A172 (cell line): ENCODE measurements at regions not wholly inside any gene's neighbourhood (a gene's known extent, or its start where the extent isn't known, plus 50 kb on each side); places are given as distances from the start of the nearest gene placed in this dataset.
"Not testable (repeated sequence)": the region's sequence is repeated elsewhere in the genome, so short reads cannot be mapped to it uniquely, and the experiment has no call there.

Experiments used
- DNase-seq: peaks from one replicate; pipeline ENCODE4 v3.0.0-alpha.2; 2015; ENCODE audit warnings: low spot score

DNA sequence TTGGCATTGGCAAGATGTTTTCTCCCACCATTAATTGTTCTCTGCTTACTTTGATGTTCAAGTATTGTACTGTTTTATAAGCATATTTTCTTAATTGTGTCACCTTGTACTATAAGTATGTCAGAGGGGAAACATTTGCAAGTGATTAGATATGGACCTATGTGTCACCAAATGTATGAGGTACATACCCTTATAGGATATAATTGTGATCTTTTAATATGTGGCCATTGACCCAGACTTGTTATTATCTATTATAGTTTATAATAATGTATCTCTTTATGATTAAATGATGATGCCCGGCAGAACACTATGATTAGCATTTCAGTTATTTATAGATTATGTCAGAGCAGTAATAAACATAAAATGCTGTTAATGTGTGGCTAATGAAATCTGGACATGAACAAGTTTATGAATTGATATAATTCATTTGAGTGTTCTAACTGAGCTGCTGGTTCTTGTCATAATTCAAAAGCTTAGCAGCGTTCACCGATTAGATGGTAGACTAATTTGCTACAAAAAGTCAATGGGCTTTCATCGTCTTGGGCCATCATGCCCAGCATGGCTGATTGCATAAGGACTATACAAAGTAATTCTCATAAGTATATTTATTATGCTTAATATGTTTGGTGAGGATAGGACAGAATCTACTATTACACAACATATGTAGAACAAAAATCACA, 480.9 kb upstream of the FANCL start:
- DNase-seq = no peak

DNA sequence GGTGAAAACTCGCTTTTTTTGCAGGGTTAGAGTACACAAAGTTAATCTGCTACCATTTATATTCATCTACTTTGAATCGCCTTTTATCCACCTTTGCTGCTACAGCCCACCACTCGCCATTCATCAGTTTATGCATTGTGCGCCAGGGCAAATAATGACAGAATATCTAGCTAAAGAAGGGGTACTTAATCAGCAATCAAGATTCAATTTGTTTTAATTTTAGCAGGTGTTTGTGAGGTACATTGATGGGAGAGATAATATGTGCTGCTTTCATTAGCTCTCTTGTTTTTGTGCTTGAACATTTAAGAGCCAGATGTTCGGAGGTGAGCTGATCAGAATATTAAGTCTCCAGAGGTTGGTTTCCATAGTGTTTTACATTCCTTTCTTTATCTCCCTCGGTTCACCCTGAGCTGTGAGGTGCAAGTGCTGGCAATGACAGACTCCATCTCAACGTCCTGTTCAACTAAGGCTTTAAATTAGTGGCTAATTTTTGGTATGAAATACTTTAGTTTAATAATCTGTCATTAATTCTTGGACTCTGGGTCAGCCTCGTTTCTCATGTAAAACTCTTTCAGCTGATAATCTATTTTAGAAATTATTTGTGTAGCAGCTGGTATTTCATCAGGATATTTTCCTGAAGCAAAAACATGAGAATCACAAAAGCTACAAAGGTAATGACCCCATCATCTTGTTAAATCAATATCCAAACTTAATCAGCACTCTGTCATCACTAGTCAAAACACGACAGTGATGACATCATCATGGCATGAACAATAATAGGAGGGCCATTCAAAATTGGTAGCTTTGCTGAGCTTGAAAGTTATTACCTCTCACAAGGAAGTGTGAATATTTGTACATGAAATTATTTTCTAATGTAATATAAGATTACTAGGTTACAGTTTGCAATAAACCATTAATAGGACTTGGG, 479.9 kb upstream of the FANCL start:
- no peak for DNase-seq

DNA sequence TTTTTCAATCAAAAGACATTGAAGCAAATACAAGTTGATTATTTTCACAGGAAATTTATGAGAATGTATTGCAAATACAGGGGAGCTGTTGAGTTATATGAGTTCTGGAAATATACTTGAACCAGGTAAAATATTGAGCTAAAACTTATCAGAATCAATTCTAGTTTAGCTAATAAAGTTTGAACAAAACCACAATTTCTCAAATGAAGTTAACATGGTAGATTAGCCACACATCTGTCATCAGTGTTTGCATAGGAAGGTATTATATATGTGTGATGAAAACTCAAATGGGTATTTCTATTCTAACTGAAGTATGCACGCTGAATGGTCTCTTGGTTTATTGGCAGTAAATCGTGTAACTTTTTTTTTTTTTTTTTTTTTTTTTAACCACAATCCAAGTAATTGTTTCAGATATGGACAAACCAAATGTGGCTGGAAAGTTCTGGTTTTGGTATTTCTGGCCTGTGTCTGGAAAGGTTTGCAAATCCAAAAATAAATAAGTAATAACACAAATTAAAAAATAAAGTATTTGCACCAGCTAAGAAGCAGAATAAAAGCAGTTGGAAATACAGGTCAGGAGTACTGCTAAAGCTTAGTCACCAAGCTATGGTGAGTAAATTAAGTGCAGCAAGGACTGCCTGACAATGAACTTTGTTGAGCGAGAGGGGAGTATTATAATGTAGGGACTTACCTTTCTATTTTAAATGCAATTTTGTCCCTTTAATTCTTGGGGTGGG, 479.1 kb upstream of the FANCL start:
- no peak for DNase-seq

DNA sequence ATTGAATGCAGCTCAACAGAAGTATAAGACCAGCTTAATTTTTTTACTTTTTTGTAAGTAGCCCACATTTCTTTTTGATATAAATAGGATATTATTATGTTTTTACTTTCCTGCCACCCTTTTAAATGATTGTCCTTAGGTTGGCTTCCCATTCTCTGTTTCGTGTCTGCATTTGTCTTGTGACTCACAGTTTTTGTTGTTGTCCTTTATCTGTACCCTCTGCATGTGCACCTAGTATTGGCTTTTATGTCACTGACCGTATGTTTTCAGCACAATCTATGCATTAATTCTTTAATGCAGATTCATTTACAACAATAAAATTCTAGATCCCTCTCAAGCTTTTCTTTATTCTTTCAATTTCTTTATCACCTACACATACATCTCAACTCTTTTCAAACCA, 474.2 kb upstream of the FANCL start:
- no peak for DNase-seq

DNA sequence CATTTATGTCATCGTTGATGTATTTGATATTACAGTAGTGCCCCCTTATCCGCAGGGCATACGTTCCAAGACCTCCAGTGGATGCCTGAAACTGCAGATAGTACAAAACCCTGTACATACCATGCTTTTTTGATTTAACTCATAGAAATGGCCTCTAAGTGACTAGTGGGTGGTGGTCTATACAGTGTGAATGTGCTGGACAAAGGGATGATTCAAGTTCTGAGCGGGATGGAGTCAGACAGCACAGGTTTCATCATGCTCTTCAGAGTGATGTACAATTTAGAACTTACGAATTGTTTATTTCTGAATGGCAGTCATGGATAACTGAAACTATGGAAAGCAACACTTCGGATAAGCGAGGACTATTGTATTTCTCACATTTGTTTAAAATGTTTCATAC, 473.1 kb upstream of the FANCL start:
- no peak for DNase-seq

DNA sequence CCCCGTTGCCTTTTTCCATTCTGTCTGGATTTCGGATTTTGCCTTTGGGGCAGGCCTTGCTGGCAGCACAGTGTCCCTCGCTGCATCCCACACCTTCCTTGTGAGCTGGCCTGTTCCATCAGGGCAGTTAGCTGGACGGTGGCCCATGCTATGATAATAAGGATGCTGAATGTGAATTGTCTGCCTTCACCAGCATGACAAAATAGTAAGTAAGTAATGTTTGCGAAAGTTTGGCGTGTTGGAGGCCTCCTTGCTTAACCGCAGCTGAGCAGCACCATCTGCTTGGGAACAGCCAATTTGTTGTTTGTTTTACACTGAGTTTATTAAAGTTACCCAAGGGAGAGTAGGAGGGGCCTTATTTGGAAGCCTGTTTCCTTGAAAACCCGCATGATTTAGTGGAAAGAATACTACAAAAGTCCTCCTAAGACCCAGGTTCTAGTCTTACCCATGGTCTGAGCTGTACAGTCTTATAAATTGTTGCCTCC, 469.7 kb upstream of the FANCL start:
- no peak for DNase-seq

DNA sequence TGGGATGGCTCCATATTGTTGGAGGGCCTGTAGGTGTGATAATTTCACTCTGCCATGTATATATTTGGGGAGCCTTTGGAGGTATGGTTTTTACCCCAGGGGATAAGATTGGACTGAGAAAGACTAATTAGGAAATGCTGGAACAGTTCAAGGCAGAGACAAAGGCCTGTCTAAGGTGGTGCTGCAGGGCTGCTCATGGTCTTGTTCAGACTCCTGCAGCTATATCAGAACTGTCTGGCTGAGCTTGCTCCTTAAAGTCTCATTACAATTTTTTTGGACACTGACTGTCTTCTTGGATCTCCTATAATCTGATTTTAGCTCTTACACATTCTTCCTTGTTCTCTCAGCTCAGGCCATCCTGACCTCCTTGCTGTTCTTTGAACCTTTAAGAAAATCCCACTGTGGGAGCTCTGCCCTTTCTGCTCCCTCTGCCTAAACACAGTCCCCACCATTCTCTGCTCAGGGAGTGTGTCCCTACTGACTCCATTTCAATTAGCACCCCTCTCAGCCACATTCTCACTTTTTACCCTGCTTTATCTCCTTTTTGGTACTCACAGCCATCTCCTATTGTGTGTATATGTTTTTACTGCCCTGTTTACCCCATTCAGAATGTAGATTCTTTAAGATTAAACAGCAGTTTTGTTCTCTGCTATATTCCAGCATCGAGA, 468.7 kb upstream of the FANCL start:
- no peak for DNase-seq

DNA sequence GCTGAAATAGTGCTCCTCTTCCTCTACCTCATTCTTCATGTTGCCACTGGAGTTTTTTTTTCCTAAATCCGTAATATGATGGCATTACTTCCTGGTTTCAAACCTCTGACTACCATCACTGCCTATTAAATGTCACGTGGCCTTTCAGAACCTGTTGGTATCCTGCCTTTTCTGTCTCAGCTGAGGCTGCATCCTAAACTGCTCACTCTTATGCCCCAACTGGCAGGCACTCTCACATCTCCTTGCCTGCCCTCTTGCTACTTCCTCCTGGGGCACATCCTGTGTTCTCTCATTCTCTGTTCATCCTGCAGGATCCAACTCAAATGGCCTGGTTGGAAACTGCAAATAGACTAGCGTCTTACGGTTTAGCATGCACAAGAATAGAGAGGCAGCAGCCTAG, 468.1 kb upstream of the FANCL start:
- no peak for DNase-seq

DNA sequence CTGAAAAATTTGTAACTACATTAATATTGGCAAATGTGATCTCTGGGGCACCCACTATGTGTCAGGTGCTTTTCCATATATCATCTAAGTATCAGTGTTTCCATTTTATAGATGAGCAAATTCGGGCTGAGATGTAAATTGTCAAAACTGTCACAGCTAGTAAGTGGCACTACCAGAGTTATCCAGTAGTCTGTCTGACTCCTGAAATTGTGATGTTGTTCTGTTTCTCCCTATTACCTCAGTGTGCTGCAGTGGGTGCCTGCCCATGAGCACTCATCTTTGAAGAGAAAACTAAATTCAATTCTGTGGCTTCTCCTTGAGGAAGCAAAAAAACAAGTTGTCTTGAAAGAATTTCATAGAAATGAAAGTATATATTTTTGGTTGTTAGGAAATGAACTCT, 467.4 kb upstream of the FANCL start:
- no peak for DNase-seq

DNA sequence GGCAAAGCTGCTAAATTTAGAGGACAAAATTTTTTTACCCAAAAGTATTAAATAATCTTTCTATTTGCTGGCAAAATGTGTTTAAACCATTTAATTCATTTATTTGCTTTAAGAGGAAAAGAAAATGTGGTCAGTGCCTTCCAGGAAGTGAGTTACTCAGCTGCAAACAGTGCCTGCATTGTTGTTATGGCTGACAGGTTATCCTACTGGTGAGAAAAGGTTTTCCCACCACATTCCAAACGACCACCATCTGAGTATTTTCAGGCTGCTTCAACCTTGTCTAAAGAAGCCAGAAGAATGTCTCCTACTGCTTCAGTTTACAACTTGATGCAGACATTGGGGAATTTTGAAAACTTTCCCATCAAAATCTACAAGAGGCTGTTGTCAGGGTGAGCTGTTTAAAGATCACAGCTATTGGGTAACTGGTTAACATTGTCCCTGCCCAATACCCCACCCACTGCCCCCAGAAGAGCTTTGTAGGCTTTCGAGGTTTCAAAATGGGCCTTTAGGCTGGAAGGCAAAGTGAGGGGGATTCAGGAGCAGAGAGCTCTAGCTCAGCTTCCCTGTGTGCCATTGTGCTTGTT, 461.3 kb upstream of the FANCL start:
- DNase-seq = peak; percentile 80

DNA sequence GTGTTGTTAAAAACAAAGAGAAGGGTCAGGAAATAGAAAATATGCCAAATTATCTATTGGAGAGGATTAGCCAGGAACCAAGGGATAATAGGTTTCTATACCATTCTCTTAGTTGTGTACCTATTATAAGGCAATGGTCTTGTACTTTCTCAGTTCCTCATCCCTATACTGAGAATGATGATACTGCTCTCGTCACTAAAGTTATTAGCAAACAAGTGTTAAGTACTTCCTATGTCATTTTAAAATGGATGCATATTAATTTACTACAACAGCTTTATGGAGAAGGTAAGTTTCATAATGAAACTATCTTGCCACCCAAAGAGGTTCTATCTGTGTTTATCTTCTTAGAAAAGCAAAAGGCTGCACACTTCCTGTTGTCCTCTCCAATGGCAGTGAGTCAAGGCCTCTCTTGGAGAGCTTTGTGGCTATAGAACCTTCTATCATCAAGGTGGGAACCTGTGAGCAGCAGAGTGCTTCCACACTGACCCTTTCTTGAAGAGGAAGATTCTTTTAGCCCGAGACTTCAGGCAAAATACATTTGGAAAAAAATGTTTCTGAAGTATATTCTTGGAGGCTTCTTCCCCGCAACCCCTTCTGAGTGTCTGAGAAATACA, 460.7 kb upstream of the FANCL start:
- DNase-seq = peak; percentile 18

DNA sequence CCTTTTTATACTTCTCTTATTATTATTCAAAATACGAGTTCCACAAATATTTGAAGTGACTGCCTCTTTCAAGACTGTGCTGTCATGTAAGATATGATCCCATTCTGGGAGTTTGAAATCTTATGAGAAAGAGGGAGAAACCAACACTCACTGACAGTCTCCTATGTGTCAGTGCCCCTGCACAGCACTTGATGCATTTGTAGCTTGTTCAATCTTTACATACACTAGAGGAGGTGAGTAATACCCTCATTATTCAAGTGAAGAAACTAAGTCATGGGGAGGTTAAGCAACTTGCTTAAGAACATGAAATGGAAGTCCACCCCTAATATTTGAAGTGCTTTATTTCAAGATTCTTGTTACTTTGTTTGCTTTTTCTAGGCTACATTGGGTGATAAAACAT, 459.5 kb upstream of the FANCL start:
- DNase-seq = no peak

DNA sequence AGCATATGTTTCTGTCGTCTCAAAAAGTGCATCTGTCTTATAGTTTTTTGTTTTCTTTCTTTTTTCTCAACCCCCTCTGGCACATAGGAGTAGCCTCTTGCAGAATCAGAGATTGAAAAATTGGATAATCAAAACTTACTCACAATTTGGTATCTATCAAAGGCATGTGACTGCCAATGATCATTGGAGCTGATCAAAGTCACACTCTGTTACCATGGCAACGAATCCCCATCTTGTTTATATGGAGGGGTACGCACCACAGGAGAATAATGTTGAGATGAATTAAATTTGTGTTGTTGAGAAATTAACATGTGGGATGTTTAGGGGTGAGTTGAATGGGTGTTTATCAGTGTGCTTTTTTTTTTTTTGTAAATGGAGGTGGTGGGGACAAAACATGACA, 458.3 kb upstream of the FANCL start:
- DNase-seq = no peak

DNA sequence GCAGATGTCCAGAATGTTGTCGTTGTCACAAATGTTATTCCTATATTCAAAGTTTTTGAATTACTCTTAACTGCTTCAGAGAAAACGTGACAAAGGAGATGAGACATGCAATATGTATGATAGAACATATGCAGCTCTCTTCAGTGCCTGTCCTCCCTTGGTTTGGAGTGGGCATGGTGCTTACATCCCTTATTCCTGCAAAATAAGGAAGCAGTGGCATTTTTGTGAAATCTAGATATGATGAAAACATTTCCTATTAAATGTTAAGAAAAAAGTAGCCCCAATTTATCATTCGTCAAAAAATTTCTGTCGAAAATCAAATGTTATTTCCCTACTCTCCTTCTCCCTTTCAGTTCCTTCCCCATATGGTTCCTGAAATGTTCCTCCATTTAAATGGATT, 457.5 kb upstream of the FANCL start:
- no peak for DNase-seq

DNA sequence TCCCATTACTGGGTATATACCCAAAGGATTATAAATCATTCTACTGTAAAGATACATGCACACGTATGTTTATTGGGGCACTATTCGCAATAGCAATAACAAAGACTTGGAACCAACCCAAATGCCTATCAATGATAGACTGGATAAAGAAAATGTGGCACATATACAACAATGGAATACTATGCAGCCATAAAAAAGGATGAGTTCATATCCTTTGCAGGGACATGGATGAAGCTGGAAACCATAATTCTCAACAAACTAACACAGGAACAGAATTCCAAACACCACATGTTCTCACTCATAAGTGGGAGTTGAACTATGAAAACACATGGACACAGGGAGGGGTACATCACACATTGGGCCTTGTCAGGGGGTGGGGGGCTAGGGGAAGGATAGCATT, 453.0 kb upstream of the FANCL start:
- DNase-seq = not testable (repeated sequence)

DNA sequence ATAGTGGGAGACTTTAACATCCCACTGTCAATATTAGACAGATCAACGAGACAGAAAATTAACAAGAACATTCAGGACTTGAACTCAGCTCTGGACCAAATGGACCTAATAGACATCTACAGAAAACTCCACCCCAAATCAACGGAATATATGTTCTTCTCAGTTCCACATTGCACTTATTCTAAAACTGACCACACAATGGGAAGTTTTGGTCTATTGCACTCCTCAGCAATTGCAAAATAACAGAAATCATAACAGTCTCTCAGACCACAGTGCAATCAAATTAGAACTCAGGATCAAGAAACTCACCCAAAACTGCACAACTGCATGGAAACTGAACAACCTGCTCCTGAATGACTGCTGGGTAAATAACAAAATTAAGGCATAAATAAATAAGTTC, 449.9 kb upstream of the FANCL start:
- not testable (repeated sequence) for DNase-seq

DNA sequence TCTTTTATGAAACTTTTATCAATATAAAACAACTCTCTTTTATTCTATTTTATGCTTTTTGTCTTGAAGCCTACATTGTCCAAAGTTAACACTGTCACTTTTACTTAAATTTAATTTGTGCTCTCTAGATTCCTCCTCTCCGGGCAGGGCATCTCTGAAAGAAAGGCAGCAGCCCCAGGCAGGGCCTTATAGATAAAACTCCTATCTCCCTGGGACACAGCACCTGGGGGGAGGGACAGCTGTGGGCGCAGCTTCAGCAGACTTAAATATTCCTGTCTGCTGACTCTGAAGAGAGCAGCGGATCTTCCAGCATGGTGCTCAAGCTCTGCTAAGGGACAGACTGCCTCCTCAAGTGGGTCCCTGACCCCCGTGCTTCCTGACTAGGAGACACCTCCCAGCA, 447.7 kb upstream of the FANCL start:
- DNase-seq = no peak

DNA sequence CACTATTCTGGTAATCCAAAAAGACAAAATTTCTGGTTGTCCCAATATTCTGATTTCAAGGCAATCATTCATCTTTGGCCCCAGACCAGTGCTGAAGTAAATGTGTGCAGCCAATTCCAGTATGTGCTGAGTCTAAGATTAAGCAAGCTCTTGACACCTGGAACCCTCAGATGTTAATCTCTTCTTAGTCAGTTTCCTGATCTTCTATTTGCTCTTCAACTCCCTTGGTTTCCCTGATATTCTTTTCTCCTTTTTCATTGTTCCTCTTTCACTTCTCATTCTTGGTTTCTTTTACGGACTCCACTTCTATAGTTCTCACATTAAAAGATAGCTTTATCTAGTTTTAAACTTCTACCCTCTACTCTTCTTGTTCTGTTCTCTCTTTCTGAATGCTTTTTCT, 445.7 kb upstream of the FANCL start:
- DNase-seq = no peak

DNA sequence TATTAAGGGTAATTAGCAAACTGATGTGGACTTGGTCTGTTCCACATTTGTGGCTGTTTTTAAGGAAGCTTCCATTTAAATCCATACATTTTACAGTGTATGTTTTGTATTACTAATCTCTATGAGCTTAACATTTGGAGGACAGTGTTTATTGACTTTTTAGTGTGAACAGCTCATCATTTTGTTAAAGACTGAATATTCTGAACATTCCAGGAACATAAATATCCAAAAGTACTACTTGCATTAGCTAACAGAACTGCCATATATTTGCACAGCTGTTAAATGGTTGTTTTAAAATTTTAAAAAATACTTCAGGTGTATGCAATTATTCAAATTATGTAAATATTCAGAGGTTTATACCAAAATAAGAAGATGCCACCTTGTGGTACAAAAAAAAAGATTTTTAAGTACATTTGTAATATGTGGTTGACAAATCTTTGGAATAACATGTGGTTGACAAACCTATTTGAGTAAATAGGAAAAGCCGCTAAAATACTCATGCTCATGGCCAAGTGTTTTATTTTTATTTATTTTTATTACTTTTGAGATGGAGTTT, 439.7 kb upstream of the FANCL start:
- DNase-seq = no peak

DNA sequence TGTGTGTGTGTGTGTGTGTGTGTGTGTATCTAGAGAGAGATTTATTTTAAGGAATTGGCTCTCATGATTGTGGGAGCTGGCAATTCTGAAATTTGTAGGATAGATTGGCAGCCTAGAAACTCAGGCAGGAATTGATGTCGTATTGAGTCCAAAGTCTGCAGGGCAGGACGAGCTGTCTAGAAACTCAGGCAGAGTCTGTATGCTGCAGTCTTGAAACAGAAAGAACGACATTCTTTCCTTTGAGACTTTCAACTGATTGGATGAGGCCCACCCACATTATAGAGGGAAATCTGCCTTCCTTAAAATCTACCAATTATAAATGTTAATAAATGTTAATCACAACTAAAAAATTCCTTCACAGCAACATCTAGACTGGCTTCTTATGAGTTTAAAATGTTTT, 436.6 kb upstream of the FANCL start:
- DNase-seq = no peak

DNA sequence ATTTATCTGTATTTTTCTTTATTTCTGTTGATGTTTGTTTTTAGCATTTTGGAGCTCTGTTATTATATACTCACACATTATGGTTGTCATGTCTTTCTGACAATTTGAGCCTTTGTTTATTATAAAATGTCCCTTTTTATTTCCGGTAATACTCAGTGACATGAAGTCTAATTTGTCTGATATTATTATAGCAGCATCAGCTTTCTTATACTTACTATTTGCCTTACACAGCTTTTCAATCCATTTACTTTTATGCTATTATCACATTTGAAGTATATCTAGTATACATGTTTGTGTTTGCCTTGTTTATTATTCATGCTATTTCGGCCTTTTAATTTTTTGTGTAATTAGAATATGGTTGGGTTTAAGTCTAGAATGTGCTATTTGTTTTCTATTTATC, 430.6 kb upstream of the FANCL start:
- no peak for DNase-seq
